HUES6 (cell line): ENCODE measurements at regions not wholly inside any gene's neighbourhood (a gene's known extent, or its start where the extent isn't known, plus 50 kb on each side); places are given as distances from the start of the nearest gene placed in this dataset.

ENCODE experiments used
- H3K27ac ChIP-seq: 2 replicates; pipeline ENCODE4 v1.7.0; 2013; ENCODE audit warnings: low read depth, mild to moderate bottlenecking, low read length, inconsistent platforms
- H3K27me3 ChIP-seq: 2 replicates; pipeline ENCODE4 v1.6.1; 2013; ENCODE audit warnings: low read length; ENCODE audit not compliant: control insufficient read depth, insufficient read depth
- H3K36me3 ChIP-seq: 2 replicates; pipeline ENCODE4 v1.6.1; 2013; ENCODE audit warnings: low read length; ENCODE audit not compliant: control insufficient read depth, insufficient read depth
- H3K4me1 ChIP-seq: 2 replicates; pipeline ENCODE4 v1.6.1; 2013; ENCODE audit warnings: low read length; ENCODE audit not compliant: control insufficient read depth, insufficient read depth
- H3K4me3 ChIP-seq: 2 replicates; pipeline ENCODE4 v1.5.1; 2013; ENCODE audit warnings: low read depth, low read length
- H3K9ac ChIP-seq: one replicate; pipeline ENCODE4 v1.6.1; 2013; ENCODE audit warnings: mild to moderate bottlenecking, low read length
- H3K9me3 ChIP-seq: 2 replicates; pipeline ENCODE4 v1.6.1; 2013; ENCODE audit warnings: low read depth, low read length; ENCODE audit not compliant: control insufficient read depth, insufficient read depth

DNA sequence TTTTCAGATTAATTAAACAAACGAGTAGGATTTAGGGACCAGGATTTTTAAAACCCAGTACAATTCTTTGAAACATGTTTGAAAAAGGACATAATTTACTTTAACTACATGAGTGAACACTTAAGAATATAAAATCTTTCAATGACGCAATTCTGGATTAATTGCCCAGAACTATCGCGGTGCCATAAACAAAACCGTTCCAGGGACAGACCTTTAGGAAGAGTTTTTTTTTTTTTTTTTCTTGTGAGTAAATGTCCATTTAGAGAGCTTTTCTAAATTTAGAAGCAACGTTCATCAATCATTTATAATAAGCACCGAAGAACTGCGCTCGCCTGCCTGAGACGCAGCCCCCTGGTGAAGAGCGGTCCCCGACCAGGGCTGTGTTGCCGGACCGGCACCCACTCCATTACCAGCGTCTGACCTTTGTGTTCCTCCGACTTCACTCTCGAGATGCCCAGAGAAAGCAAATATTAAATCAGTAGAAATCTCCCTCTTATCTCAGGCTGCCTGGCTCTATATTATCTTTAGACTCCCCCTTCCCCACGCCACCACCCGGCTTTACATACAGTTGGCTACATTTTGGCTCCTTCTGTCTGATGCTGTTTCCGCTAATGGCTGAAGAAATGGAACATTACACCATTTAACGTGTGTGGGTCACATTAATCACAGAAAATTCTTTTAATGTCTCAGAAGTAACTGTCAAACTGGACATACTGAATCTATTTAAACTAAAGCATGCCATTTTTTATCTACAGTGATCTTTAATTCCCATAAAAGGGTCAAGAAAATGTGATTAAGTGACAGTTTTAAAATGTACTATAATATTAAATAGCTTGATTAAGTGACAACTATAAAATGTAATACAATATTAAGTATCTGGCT is 364.0 kb upstream of the MEIS1 start:
- Histone ChIP-seq H3K36me3 (no peaks in the 10 kb centered on the region), H3K4me3 (no peak overlapping the region), H3K27me3 (0 out of 2 replicates have a peak, but pooled peaks cover 4% of the 10 kb centered on the region), H3K27ac (no peak overlapping the region), H3K4me1 (peaks cover 7% of the 10 kb centered on the region), H3K9ac (no peak overlapping the region), H3K9me3 (no peaks in the 10 kb centered on the region)

DNA sequence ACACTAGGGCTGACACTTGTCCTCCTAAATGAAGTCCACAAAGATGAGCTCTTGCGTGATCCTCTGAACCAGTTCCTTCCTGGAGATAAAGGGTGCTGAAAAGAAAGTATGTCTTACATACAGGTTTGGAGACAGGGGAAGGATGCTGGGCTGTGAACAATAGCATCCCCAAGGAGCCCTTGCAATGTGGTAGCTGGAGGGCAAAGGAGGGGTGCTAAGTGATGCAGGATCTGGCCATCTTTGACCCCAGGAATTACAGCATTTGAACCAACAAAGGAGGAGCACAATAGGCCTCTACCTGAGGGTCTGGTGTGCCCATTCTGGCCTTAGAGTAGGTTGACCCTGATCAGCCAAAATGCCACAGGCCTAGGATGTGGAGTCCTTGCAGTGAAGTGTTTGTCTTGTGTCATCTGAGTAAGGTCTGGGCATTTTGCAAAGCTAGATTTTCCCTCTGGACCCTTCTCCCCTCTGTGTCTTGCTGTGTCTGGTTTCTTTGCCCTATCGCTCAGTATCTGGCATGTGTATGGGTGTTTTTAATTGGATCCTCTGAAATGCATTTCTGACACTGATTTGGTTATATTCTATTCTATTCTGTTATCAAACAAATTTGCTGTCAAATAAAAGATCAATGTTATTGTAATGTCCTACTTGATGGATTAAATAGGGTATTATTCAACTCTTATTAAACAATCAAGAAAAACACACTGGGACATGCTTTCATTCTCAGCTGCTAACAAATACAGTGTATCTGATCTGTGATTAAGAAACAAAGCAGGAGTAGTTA is 364.8 kb upstream of the MEIS1 start:
- 0 out of 2 replicates have a peak, but pooled peaks cover 4% of the 10 kb centered on the region for H3K27me3 ChIP-seq
- H3K36me3 ChIP-seq: no peaks in the 10 kb centered on the region
- H3K9me3 ChIP-seq: no peaks in the 10 kb centered on the region
- no peak overlapping the region for H3K4me3 ChIP-seq
- H3K4me1 ChIP-seq: peaks cover 7% of the 10 kb centered on the region
- no peak overlapping the region for H3K27ac ChIP-seq
- no peak overlapping the region for H3K9ac ChIP-seq

DNA sequence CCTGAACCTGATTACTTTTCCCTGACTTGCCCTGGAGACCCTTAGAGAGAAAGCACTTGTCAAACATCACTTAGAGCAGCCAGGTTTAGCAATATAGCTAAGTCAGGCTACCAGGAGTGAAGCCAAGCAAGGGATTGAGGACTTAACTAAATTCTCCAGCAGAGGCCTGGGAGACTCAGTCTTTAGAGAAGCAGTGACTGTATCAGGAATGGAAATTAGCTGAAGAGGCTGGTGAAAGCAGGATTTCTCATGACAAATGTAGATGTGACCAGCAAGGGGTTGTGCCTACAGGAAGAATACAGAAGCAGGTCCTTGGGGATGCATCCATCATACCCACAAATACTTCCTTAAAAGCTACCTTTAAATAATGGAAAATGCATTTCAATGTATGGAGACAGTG is 368.9 kb upstream of the MEIS1 start:
- Histone ChIP-seq H3K27me3 (no peaks in the 10 kb centered on the region), H3K9ac (no peak overlapping the region), H3K9me3 (no peaks in the 10 kb centered on the region), H3K36me3 (no peaks in the 10 kb centered on the region), H3K4me3 (no peak overlapping the region), H3K4me1 (peaks cover 7% of the 10 kb centered on the region), H3K27ac (no peak overlapping the region)

DNA sequence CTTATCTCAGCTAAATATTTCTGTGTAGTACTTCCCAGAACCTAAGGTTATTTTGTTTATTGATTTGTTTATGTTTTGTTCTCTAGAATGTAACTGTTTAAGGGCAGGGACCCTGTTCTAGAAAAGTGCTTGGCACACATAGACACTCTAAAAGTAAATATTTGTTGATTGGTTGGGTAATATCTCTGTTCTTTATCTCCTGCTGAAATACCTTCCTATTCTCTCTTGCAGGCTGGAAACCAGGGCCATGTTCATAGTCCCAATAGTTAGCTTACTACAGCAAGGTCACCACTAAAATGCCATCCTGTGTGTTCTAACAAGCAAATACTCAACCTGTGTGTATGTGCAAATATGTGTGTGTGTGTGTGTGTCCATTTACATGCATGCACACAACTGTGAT is 375.6 kb upstream of the MEIS1 start:
- no peaks in the 10 kb centered on the region for H3K36me3 ChIP-seq
- no peaks in the 10 kb centered on the region for H3K27me3 ChIP-seq
- H3K4me3 ChIP-seq: no peak overlapping the region
- H3K4me1 ChIP-seq: no peaks in the 10 kb centered on the region
- H3K9me3 ChIP-seq: no peaks in the 10 kb centered on the region
- H3K9ac ChIP-seq: no peak overlapping the region
- H3K27ac ChIP-seq: no peak overlapping the region

DNA sequence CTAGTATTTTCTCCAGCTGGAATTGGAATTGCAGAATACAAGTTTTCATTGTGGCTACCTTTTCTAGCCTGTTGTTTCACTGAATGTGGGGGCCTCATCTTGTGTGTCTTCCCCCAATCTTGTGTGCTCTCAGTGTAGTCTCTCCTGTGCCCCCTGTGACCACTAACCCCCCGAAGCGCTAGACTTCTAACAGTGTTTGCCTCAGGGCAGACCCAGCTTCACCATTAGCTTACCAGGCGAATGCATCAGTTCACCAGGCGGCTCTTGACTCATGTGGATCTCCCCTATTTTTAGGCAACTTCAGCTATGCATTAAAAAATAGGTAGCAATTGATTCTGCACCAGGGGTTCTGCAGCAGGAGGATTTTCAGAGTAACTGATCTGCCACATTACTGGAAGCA is 376.2 kb upstream of the MEIS1 start:
- no peak overlapping the region for H3K27ac ChIP-seq
- H3K27me3 ChIP-seq: no peaks in the 10 kb centered on the region
- no peaks in the 10 kb centered on the region for H3K9me3 ChIP-seq
- H3K4me1 ChIP-seq: no peaks in the 10 kb centered on the region
- no peak overlapping the region for H3K9ac ChIP-seq
- no peak overlapping the region for H3K4me3 ChIP-seq
- no peaks in the 10 kb centered on the region for H3K36me3 ChIP-seq

DNA sequence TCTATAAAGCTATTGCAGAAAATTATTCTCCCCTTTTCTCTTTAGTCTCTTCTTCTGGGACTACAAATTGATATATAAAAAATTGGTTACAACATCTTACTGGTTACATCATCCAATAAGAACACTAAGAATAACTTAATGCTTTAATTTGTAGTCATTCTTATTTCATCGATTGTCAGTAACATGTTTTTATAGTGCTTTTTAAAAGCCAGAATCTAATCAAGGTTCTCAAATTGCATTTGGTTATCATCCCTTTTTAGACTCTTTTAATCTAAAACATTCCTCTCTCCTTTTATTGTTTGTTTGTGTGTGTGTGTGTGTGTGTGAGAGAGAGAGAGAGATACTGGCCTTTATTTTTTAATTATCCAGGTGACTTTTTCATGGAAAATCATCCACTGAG is 377.1 kb upstream of the MEIS1 start:
- Histone ChIP-seq H3K36me3 (no peaks in the 10 kb centered on the region), H3K27ac (no peak overlapping the region), H3K9me3 (no peaks in the 10 kb centered on the region), H3K4me1 (no peaks in the 10 kb centered on the region), H3K9ac (no peak overlapping the region), H3K27me3 (no peaks in the 10 kb centered on the region), H3K4me3 (no peak overlapping the region)

DNA sequence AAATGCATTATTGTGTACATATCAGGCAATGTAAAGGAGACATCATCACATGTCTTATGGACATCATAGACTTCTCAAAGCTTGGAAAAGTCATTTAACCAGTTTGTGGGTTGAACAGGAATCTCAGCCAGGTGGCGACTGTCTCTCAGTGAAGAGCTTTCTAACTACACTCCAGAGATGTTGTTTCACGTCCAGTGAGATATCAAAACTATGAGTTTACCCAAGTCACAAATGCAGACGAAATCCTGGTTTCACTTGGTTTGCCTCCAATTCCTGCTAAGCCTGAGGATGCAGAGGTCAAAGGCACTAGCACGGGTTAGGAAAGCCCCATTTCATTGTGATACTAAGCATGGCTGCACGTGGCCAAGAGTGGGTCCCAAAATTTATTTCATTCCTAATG is 384.5 kb upstream of the MEIS1 start:
- Histone ChIP-seq H3K27ac (no peak overlapping the region), H3K27me3 (no peaks in the 10 kb centered on the region), H3K9me3 (no peaks in the 10 kb centered on the region), H3K9ac (no peak overlapping the region), H3K4me1 (peaks cover 8% of the 10 kb centered on the region; the same call in 1 of the 2 replicates), H3K36me3 (no peaks in the 10 kb centered on the region), H3K4me3 (no peak overlapping the region)

DNA sequence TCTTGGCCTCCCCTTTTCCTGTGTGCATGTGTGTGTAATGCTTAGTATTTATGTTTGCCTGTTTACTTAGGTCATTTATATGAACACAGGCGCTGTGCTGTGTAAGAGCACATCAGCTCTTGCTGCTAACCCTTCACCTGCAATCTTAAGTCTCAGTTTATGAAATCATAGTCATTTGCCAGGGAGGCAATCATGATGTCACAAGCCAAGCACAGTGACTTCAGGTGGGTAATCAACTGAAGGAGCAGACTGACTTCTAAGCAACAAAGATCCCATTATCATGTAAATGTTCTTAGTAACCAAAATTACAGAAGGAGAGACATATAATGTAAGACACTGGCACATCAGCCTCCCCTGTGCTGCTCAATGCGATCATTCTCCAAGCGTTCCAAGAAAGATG is 386.3 kb upstream of the MEIS1 start:
- H3K9ac ChIP-seq: no peak overlapping the region
- H3K27ac ChIP-seq: no peak overlapping the region
- H3K36me3 ChIP-seq: no peaks in the 10 kb centered on the region
- peaks cover 8% of the 10 kb centered on the region; the same call in 1 of the 2 replicates for H3K4me1 ChIP-seq
- H3K4me3 ChIP-seq: no peak overlapping the region
- H3K27me3 ChIP-seq: no peaks in the 10 kb centered on the region
- H3K9me3 ChIP-seq: no peaks in the 10 kb centered on the region

DNA sequence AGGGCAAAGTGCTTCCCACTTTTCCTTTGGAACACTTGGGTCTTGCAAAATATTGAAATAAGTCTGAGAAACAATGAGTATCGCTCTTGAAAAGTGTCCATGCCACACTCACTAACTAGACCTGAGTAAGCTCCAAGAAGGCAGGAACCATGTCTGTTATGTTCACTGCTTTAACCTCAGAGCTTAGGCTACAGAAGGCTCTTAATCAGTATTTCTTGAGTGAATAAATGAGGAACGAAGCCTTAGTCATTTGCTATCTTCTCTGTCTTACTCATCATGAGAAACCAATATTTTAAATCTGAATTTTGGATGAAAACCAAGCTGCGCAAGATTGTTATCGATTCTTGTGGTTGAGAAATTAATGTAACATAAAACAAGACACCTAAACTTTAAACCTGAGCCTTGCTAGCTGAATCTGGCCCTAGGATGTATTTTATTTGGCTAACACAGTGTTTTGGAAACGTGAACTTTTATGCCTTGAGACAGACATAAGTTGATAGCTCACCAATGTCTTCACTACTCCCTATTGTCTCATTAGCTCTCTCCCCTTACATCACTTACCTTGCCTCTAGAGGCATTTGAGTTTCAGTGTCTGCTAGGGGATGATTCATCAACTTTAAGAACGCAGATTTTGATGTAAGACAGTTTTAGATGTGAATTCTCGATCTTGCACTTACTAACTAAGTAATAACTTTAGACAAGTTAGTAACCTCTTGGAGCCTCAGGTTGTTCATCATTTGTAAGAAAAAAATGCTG is 392.8 kb upstream of the MEIS1 start:
- Histone ChIP-seq H3K27ac (no peak overlapping the region), H3K27me3 (no peaks in the 10 kb centered on the region), H3K9ac (no peak overlapping the region), H3K9me3 (no peaks in the 10 kb centered on the region), H3K36me3 (no peaks in the 10 kb centered on the region), H3K4me1 (no peaks in the 10 kb centered on the region), H3K4me3 (no peak overlapping the region)

DNA sequence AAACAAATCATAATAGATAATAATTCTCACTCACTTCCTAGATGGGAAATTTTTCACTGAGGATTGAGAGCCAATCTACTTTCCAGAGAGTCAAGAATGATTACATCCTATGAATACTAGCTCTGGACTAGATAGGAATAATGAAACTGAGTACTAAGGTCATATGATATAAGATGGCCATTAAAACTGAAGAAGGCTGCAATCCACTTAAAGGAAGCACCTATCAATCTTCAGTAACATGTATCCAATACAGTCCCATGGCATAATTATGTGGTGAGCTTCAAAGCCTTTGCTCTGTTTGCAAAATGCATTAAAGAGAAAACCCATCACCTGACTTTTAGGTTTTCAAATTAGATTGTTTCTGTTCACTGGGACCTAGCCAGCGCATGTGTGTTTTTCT is 398.0 kb upstream of the MEIS1 start:
- Histone ChIP-seq H3K36me3 (no peaks in the 10 kb centered on the region), H3K4me1 (no peaks in the 10 kb centered on the region), H3K27me3 (no peaks in the 10 kb centered on the region), H3K27ac (no peak overlapping the region), H3K9ac (no peak overlapping the region), H3K9me3 (no peaks in the 10 kb centered on the region), H3K4me3 (no peak overlapping the region)

DNA sequence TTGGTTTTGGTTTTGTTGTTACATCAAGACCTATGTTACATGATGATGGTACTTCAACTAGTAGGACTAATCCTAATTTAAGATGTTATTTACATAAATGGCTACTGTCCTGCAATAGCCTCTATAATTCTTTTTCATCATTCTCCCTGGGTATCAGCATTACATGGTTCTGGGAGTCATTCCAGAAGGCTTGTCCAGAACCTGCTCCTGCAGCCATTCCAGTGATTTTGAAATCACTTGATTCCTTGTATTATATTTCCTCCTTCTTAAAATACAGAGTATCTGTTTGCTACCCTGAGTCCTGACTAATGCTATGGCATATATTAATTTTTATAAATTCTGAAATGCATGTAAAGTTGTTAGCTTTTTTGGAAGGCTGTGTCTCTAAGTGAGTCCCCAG is 400.5 kb upstream of the MEIS1 start:
- H3K4me3 ChIP-seq: no peak overlapping the region
- H3K27me3 ChIP-seq: no peaks in the 10 kb centered on the region
- no peaks in the 10 kb centered on the region for H3K4me1 ChIP-seq
- H3K9me3 ChIP-seq: no peaks in the 10 kb centered on the region
- H3K36me3 ChIP-seq: no peaks in the 10 kb centered on the region
- no peak overlapping the region for H3K9ac ChIP-seq
- H3K27ac ChIP-seq: no peak overlapping the region
